ENCODE measurements at regions not wholly inside any gene's neighbourhood (a gene's known extent, or its start where the extent isn't known, plus 50 kb on each side); places are given as distances from the start of the nearest gene placed in this dataset.

GRCh38 chr18:45252474-45252873 is 362.8 kb upstream of the SLC14A2 start:
- CTCF ChIA-PET, result no interaction called here

GRCh38 chr18:45253056-45253565 is 362.2 kb upstream of the SLC14A2 start:
- no peak for DNase-seq
- Histone ChIP-seq H3K4me1 (ENCODE audit: control insufficient read depth in 2 of 2, insufficient read depth in 2 of 2, low read length in 2 of 2) (no peaks in the 10 kb centered on the region), H3K4me2 (replicated peaks; ENCODE audit: low read depth, low read length, poor library complexity, severe bottlenecking) (no peak overlapping the region), H2AFZ (ENCODE audit: insufficient read depth, low read depth, low read length, poor library complexity, severe bottlenecking) (no peak overlapping the region), H3K9ac (ENCODE audit: low read length) (no peak overlapping the region), H3K4me3 (ENCODE audit: control extremely low read depth in 1 of 5, extremely low read depth in 1 of 5, insufficient read depth in 1 of 5, low read depth in 2 of 5, low read length in 4 of 5) (no peak overlapping the region), H3K27ac (ENCODE audit: low read length in 2 of 2) (no peak overlapping the region), H4K20me1 (ENCODE audit: control insufficient read depth, insufficient read depth, low read length, poor library complexity, severe bottlenecking) (no peaks in the 10 kb centered on the region), H3K27me3 (replicated peaks in 1 of 4; ENCODE audit: control extremely low read depth in 1 of 4, control insufficient read depth in 3 of 4, insufficient read depth in 4 of 4, low read length in 3 of 4) (no peaks in the 10 kb centered on the region), H3K9me3 (ENCODE audit: control extremely low read depth in 1 of 3, control insufficient read depth in 2 of 3, insufficient read depth in 1 of 3, low read length in 2 of 3) (no peaks in the 10 kb centered on the region), H3K36me3 (replicated peaks in 1 of 2; ENCODE audit: control extremely low read depth in 1 of 2, control insufficient read depth in 1 of 2, extremely low read depth in 1 of 2, insufficient read depth in 2 of 2, low read length in 1 of 2) (no peaks in the 10 kb centered on the region), H3K79me2 (ENCODE audit: control insufficient read depth, insufficient read depth, low read length) (no peaks in the 10 kb centered on the region)
- TF ChIP-seq CTCF (IDR thresholded peaks at IDR 0.05), result no peak
- ChIA-PET CTCF (interaction anchor here (1.3 kb wide), 1 partner anchor 23 kb away, joined by 4 read pairs; no protein-coding TSS in a partner anchor), POLR2A (no interaction called here)
- intact Hi-C loops (cut with micrococcal nuclease), result no loop called here
- 97% methylated on average over 5 of the region's 6 CpGs for WGBS (ENCODE audit: insufficient coverage)
- H3K27me3 Mint-ChIP-seq, result peaks cover 19% of the 10 kb centered on the region
- no peaks in the 10 kb centered on the region for H3K4me1 Mint-ChIP-seq
- H3K4me3 Mint-ChIP-seq, result no peak overlapping the region
- H3K9me3 Mint-ChIP-seq (ENCODE audit: insufficient read depth), result no peaks in the 10 kb centered on the region
- H3K27ac Mint-ChIP-seq, result no peak overlapping the region
- ATAC-seq (ENCODE audit: low read depth), result no peak

More at GRCh38 chr18:45252474-45252873, 362.8 kb upstream of the SLC14A2 start:
- DNase-seq (no peak), ATAC-seq (ENCODE audit: low read depth) (no peak)
- Mint-ChIP-seq H3K4me3 (no peak overlapping the region), H3K9me3 (ENCODE audit: insufficient read depth) (no peaks in the 10 kb centered on the region), H3K27me3 (peaks cover 15% of the 10 kb centered on the region), H3K4me1 (no peaks in the 10 kb centered on the region), H3K27ac (no peak overlapping the region)
- 75% methylated on average over 1 of the region's 2 CpGs for WGBS (ENCODE audit: insufficient coverage)
- H3K9ac ChIP-seq (ENCODE audit: low read length), result no peak overlapping the region
- intact Hi-C loops (cut with micrococcal nuclease), result no loop called here
- H2AFZ ChIP-seq (ENCODE audit: insufficient read depth, low read depth, low read length, poor library complexity, severe bottlenecking), result no peak overlapping the region
- no peak overlapping the region for H3K27ac ChIP-seq (ENCODE audit: low read length in 2 of 2)
- H4K20me1 ChIP-seq (ENCODE audit: control insufficient read depth, insufficient read depth, low read length, poor library complexity, severe bottlenecking), result no peaks in the 10 kb centered on the region
- no peaks in the 10 kb centered on the region for H3K27me3 ChIP-seq (replicated peaks in 1 of 4; ENCODE audit: control extremely low read depth in 1 of 4, control insufficient read depth in 3 of 4, insufficient read depth in 4 of 4, low read length in 3 of 4)
- no peaks in the 10 kb centered on the region for H3K79me2 ChIP-seq (ENCODE audit: control insufficient read depth, insufficient read depth, low read length)
- POLR2A ChIA-PET, result no interaction called here
- H3K4me3 ChIP-seq (ENCODE audit: control extremely low read depth in 1 of 5, extremely low read depth in 1 of 5, insufficient read depth in 1 of 5, low read depth in 2 of 5, low read length in 4 of 5), result no peak overlapping the region
- no peaks in the 10 kb centered on the region for H3K9me3 ChIP-seq (ENCODE audit: control extremely low read depth in 1 of 3, control insufficient read depth in 2 of 3, insufficient read depth in 1 of 3, low read length in 2 of 3)
- H3K4me2 ChIP-seq (replicated peaks; ENCODE audit: low read depth, low read length, poor library complexity, severe bottlenecking), result no peak overlapping the region
- no peak for TF ChIP-seq EZH2 (IDR thresholded peaks at IDR 0.05; ENCODE audit: borderline replicate concordance, insufficient read depth, low read depth, low read length, poor library complexity, severe bottlenecking)
- no peak for TF ChIP-seq CTCF (IDR thresholded peaks at IDR 0.05)
- no peaks in the 10 kb centered on the region for H3K4me1 ChIP-seq (ENCODE audit: control insufficient read depth in 2 of 2, insufficient read depth in 2 of 2, low read length in 2 of 2)
- no peaks in the 10 kb centered on the region for H3K36me3 ChIP-seq (replicated peaks in 1 of 2; ENCODE audit: control extremely low read depth in 1 of 2, control insufficient read depth in 1 of 2, extremely low read depth in 1 of 2, insufficient read depth in 2 of 2, low read length in 1 of 2)
